Liver (tissue), 8 donors: ENCODE measurements at regions not wholly inside any gene's neighbourhood (a gene's known extent, or its start where the extent isn't known, plus 50 kb on each side); places are given as distances from the start of the nearest gene placed in this dataset.

Experiments used
- DNase-seq: peaks from one replicate; pipeline ENCODE4 v3.0.0-alpha.2; 2017; ENCODE audit warnings: low spot score
- H3K27ac ChIP-seq, 2 donors: one replicate each; pipeline ENCODE4 v1.7.0; 2013; ENCODE audit warnings: inconsistent platforms in 2 of 2, low read length in 2 of 2, control low read depth in 1 of 2, low read depth in 1 of 2, mild to moderate bottlenecking in 1 of 2
- H3K27me3 ChIP-seq, 4 donors: one replicate each; pipeline versions ENCODE4 v1.6.1 to v1.7.0; 2013; ENCODE audit warnings: low read length in 3 of 4, inconsistent platforms in 1 of 4, mild to moderate bottlenecking in 1 of 4, moderate library complexity in 1 of 4; ENCODE audit not compliant: control insufficient read depth in 4 of 4, insufficient read depth in 4 of 4
- H3K36me3 ChIP-seq, 4 donors: one replicate each; pipeline versions ENCODE4 v1.6.1 to v1.7.0; 2013; ENCODE audit warnings: low read length in 3 of 4, mild to moderate bottlenecking in 3 of 4, low read depth in 1 of 4, moderate library complexity in 1 of 4; ENCODE audit not compliant: control insufficient read depth in 4 of 4, insufficient read depth in 3 of 4
- H3K4me1 ChIP-seq, 4 donors: one replicate each; pipeline versions ENCODE4 v1.6.1 to v1.7.0; 2013; ENCODE audit warnings: low read length in 3 of 4, mild to moderate bottlenecking in 3 of 4, moderate library complexity in 1 of 4; ENCODE audit not compliant: control insufficient read depth in 4 of 4, insufficient read depth in 4 of 4
- H3K4me3 ChIP-seq, 3 donors: one replicate each; pipeline versions ENCODE4 v1.6.1 to v1.7.0; 2013; ENCODE audit warnings: low read length in 3 of 3, control low read depth in 1 of 3, low read depth in 1 of 3, mild to moderate bottlenecking in 1 of 3
- H3K9ac ChIP-seq, 2 donors: one replicate each; pipeline ENCODE4 v1.7.0; 2013; ENCODE audit warnings: low read length in 2 of 2, mild to moderate bottlenecking in 2 of 2, moderate library complexity in 2 of 2, control low read depth in 1 of 2, low read depth in 1 of 2
- H3K9me3 ChIP-seq, 4 donors: one replicate each; pipeline versions ENCODE4 v1.6.1 to v1.7.0; 2013; ENCODE audit warnings: low read length in 3 of 4; ENCODE audit not compliant: control insufficient read depth in 4 of 4
- EGR1 ChIP-seq, 2 donors: IDR thresholded peaks; 2 replicates each; pipeline ENCODE4 v1.6.1; 2016 to 2018; ENCODE audit warnings: antibody characterized with exemption in 2 of 2, low read depth in 2 of 2
- FOXA1 ChIP-seq: IDR thresholded peaks from 2 replicates; pipeline ENCODE4 v1.6.1; 2016; ENCODE audit warnings: antibody characterized with exemption
- HNF4G ChIP-seq: IDR thresholded peaks from 2 replicates; pipeline ENCODE4 v1.6.1; 2016; ENCODE audit warnings: antibody characterized with exemption
- NR2F2 ChIP-seq: IDR thresholded peaks from 2 replicates; pipeline ENCODE4 v1.6.1; 2016; ENCODE audit warnings: antibody characterized with exemption
- RAD21 ChIP-seq, 2 donors: IDR thresholded peaks; 2 replicates each; pipeline ENCODE4 v1.6.1; 2016; ENCODE audit warnings: antibody characterized with exemption in 2 of 2, mild to moderate bottlenecking in 2 of 2
- TAF1 ChIP-seq: conservative IDR thresholded peaks from 2 replicates; pipeline ENCODE4 v1.6.1; 2016; ENCODE audit warnings: antibody characterized with exemption, mild to moderate bottlenecking
- YY1 ChIP-seq: IDR thresholded peaks from 2 replicates; pipeline ENCODE4 v1.6.1; 2016; ENCODE audit warnings: antibody characterized with exemption, mild to moderate bottlenecking
- whole genome bisulfite sequencing: extraction: QIAGEN DNeasy Blood & Tissue Kit; methylation state at CpG from one replicate; pipeline ENCODE4 v1.1.7; 2013; 5-methylcytosine and 5-hydroxymethylcytosine counted together
- TF ChIP-seq, protein P1 (sequence below): IDR thresholded peaks from 2 replicates; pipeline ENCODE4 v1.6.1; 2016; ENCODE audit warnings: antibody characterized with exemption
- TF ChIP-seq, protein P2 (sequence below): IDR thresholded peaks from 2 replicates; pipeline ENCODE4 v1.6.1; 2016; ENCODE audit warnings: antibody characterized with exemption
- TF ChIP-seq, protein P3 (sequence below): IDR thresholded peaks from 2 replicates; pipeline ENCODE4 v1.6.1; 2016; ENCODE audit warnings: antibody characterized with exemption, mild to moderate bottlenecking
- TF ChIP-seq, protein P4 (sequence below): IDR thresholded peaks from 2 replicates; pipeline ENCODE4 v1.6.1; 2016; ENCODE audit warnings: antibody characterized with exemption
- TF ChIP-seq, protein P5 (sequence below): fragments of 150-350 bp; IDR thresholded peaks from 2 replicates; pipeline ENCODE4 v1.5.1; 2017; ENCODE audit warnings: improper control_type of control experiment, low read depth, low read length; ENCODE audit not compliant: missing input control
- donor health status: healthy.
- donor health status: healthy.
- donor health status: healthy.
- donor health status: healthy.
- donor health status: healthy.

- Histone ChIP-seq H3K9me3 (no peaks in the 10 kb centered on the region), H3K27me3 (no peaks in the 10 kb centered on the region), H3K9ac (no peak overlapping the region), H3K27ac (no peak overlapping the region), H3K4me1 (no peaks in the 10 kb centered on the region), H3K4me3 (no peak overlapping the region), H3K36me3 (no peaks in the 10 kb centered on the region)
- TF ChIP-seq TAF1 = no peak
- 78% methylated on average over 6 of the region's 6 CpGs for WGBS
- no peak for DNase-seq
These were observed 70.4 kb upstream of the CST7 start for GRCh38 chr20:24878657-24879056.

DNA sequence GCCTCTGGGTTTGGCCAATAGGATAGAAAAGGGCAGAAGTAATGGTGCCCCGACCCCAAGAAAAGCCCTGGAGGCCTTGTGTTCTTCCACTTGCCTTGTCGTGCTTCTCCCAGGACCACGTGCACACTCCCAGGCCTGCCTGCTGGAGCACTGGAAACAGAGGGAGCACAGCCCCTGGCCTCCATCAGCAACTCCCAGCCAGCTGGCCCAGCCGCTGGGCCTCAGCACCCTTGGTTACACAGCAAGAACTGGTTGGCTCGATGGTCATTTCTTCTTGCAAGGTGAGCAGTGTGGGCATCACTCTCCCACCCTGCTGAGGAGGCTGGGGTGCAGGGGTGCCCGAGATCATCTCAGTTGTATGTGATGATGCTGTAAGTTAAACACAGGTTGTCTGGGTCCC lies 69.2 kb upstream of the CST7 start:
- H3K36me3 ChIP-seq = no peaks in the 10 kb centered on the region
- no peaks in the 10 kb centered on the region for H3K27me3 ChIP-seq
- 87% methylated on average over 6 of the region's 6 CpGs for WGBS
- H3K9me3 ChIP-seq = no peaks in the 10 kb centered on the region
- H3K9ac ChIP-seq = no peak overlapping the region
- TF ChIP-seq HNF4G = no peak
- no peak for TF ChIP-seq FOXA1
- TF ChIP-seq, protein P1, sequence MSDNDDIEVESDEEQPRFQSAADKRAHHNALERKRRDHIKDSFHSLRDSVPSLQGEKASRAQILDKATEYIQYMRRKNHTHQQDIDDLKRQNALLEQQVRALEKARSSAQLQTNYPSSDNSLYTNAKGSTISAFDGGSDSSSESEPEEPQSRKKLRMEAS = no peak
- no peak for TF ChIP-seq RAD21 (IDR thresholded peaks at IDR 0.05)
- TF ChIP-seq EGR1 (IDR thresholded peaks at IDR 0.05; ENCODE audit: low read depth in 2 of 2) = no peak
- no peak for TF ChIP-seq NR2F2
- TF ChIP-seq, protein P2, sequence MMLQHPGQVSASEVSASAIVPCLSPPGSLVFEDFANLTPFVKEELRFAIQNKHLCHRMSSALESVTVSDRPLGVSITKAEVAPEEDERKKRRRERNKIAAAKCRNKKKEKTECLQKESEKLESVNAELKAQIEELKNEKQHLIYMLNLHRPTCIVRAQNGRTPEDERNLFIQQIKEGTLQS = no peak
- TF ChIP-seq, protein P3, sequence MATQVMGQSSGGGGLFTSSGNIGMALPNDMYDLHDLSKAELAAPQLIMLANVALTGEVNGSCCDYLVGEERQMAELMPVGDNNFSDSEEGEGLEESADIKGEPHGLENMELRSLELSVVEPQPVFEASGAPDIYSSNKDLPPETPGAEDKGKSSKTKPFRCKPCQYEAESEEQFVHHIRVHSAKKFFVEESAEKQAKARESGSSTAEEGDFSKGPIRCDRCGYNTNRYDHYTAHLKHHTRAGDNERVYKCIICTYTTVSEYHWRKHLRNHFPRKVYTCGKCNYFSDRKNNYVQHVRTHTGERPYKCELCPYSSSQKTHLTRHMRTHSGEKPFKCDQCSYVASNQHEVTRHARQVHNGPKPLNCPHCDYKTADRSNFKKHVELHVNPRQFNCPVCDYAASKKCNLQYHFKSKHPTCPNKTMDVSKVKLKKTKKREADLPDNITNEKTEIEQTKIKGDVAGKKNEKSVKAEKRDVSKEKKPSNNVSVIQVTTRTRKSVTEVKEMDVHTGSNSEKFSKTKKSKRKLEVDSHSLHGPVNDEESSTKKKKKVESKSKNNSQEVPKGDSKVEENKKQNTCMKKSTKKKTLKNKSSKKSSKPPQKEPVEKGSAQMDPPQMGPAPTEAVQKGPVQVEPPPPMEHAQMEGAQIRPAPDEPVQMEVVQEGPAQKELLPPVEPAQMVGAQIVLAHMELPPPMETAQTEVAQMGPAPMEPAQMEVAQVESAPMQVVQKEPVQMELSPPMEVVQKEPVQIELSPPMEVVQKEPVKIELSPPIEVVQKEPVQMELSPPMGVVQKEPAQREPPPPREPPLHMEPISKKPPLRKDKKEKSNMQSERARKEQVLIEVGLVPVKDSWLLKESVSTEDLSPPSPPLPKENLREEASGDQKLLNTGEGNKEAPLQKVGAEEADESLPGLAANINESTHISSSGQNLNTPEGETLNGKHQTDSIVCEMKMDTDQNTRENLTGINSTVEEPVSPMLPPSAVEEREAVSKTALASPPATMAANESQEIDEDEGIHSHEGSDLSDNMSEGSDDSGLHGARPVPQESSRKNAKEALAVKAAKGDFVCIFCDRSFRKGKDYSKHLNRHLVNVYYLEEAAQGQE = no peak
- no peak for TF ChIP-seq TAF1
- H3K4me3 ChIP-seq = no peak overlapping the region
- DNase-seq = no peak
- H3K27ac ChIP-seq = no peak overlapping the region
- H3K4me1 ChIP-seq = no peaks in the 10 kb centered on the region

DNA sequence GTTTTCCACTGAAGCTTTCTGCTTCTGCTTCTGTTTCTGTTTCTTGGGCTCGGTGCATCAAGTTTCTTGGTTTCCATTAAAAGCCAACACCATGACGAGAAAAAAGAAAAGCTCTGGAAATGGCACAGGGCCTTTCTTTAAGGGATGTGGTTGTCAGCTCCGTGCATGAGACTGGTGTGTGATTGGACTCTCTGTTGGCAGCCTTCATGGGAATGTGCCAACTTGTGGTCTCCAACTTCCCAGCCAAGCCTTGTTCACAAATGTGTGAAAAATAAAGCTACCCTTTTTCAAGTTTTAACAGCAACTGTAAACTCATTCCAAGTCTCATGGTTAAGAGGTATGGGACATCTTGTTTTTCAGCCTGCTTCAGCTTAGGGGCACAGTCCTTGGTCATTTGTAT lies 68.7 kb upstream of the CST7 start:
- TF ChIP-seq NR2F2 (no peak), YY1 (no peak)
- 67% methylated on average over 3 of the region's 3 CpGs for WGBS
- Histone ChIP-seq H3K27ac (no peak overlapping the region), H3K36me3 (no peaks in the 10 kb centered on the region), H3K9me3 (no peaks in the 10 kb centered on the region), H3K27me3 (no peaks in the 10 kb centered on the region), H3K4me1 (no peaks in the 10 kb centered on the region), H3K4me3 (no peak overlapping the region), H3K9ac (no peak overlapping the region)
- no peak for DNase-seq

DNA sequence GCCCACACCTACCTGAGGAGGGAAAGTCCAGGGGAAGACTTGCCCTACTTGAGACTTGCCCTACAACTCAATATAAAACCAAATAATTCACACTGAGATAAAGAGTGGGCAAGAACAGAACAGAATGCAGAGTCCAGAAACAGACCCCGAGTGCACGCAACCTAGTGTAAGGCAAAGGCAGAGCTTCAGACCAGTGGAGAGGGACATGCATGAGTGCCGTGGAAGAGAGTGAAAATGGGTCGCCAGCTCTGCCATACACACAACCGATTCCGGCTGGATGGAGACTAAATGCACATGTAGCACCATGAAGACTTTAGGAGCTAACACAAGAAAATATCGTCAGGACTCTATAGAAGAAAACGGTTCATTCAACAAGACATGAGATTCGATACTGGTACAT lies 58.8 kb upstream of the CST7 start:
- no peaks in the 10 kb centered on the region for H3K36me3 ChIP-seq
- H3K27ac ChIP-seq = no peak overlapping the region
- H3K9me3 ChIP-seq = no peaks in the 10 kb centered on the region
- 93% methylated on average over 9 of the region's 9 CpGs for WGBS
- no peak for DNase-seq
- no peak overlapping the region for H3K9ac ChIP-seq
- H3K4me3 ChIP-seq = no peak overlapping the region
- H3K4me1 ChIP-seq = no peaks in the 10 kb centered on the region
- H3K27me3 ChIP-seq = no peaks in the 10 kb centered on the region
- TF ChIP-seq TAF1 = no peak
- TF ChIP-seq, protein P4, sequence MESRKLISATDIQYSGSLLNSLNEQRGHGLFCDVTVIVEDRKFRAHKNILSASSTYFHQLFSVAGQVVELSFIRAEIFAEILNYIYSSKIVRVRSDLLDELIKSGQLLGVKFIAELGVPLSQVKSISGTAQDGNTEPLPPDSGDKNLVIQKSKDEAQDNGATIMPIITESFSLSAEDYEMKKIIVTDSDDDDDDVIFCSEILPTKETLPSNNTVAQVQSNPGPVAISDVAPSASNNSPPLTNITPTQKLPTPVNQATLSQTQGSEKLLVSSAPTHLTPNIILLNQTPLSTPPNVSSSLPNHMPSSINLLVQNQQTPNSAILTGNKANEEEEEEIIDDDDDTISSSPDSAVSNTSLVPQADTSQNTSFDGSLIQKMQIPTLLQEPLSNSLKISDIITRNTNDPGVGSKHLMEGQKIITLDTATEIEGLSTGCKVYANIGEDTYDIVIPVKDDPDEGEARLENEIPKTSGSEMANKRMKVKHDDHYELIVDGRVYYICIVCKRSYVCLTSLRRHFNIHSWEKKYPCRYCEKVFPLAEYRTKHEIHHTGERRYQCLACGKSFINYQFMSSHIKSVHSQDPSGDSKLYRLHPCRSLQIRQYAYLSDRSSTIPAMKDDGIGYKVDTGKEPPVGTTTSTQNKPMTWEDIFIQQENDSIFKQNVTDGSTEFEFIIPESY = no peak
- no peak for TF ChIP-seq YY1
- TF ChIP-seq, protein P5, sequence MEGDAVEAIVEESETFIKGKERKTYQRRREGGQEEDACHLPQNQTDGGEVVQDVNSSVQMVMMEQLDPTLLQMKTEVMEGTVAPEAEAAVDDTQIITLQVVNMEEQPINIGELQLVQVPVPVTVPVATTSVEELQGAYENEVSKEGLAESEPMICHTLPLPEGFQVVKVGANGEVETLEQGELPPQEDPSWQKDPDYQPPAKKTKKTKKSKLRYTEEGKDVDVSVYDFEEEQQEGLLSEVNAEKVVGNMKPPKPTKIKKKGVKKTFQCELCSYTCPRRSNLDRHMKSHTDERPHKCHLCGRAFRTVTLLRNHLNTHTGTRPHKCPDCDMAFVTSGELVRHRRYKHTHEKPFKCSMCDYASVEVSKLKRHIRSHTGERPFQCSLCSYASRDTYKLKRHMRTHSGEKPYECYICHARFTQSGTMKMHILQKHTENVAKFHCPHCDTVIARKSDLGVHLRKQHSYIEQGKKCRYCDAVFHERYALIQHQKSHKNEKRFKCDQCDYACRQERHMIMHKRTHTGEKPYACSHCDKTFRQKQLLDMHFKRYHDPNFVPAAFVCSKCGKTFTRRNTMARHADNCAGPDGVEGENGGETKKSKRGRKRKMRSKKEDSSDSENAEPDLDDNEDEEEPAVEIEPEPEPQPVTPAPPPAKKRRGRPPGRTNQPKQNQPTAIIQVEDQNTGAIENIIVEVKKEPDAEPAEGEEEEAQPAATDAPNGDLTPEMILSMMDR = no peak
- no peak for TF ChIP-seq EGR1 (IDR thresholded peaks at IDR 0.05; ENCODE audit: low read depth in 2 of 2)
- TF ChIP-seq, protein P3 = no peak
